ENCODE measurements at regions not wholly inside any gene's neighbourhood (a gene's known extent, or its start where the extent isn't known, plus 50 kb on each side); places are given as distances from the start of the nearest gene placed in this dataset.

- no peak for TF ChIP-seq CBFB (CRISPR knock-in tag; IDR thresholded peaks at IDR 0.05; ENCODE audit: low read depth)
- TF ChIP-seq RORB (CRISPR knock-in tag; IDR thresholded peaks at IDR 0.05), result no peak
- no peak for TF ChIP-seq NFE2L1 (CRISPR knock-in tag; IDR thresholded peaks at IDR 0.05)
- TF ChIP-seq ATF2 (CRISPR knock-in tag; IDR thresholded peaks at IDR 0.05; ENCODE audit: borderline replicate concordance, low read depth), result no peak
- no peak for TF ChIP-seq SOX15 (CRISPR knock-in tag; IDR thresholded peaks at IDR 0.05)
- TF ChIP-seq E2F1 (CRISPR knock-in tag; IDR thresholded peaks at IDR 0.05), result no peak
- no peak for TF ChIP-seq CTCF (IDR thresholded peaks at IDR 0.05)
- TF ChIP-seq USF1 (CRISPR knock-in tag; IDR thresholded peaks at IDR 0.05), result no peak
- no peak for TF ChIP-seq ZNF219 (CRISPR knock-in tag; IDR thresholded peaks at IDR 0.05; ENCODE audit: borderline replicate concordance)
- TF ChIP-seq ETV6 (CRISPR knock-in tag; IDR thresholded peaks at IDR 0.05), result no peak
- no peak for TF ChIP-seq GTF2I (CRISPR knock-in tag; conservative IDR thresholded peaks at IDR 0.05)
- no peak for TF ChIP-seq TCF7 (CRISPR knock-in tag; IDR thresholded peaks at IDR 0.05; ENCODE audit: low read depth)
- no peak for TF ChIP-seq HMGXB4 (CRISPR knock-in tag; IDR thresholded peaks at IDR 0.05)
- no peak for TF ChIP-seq SP1 (CRISPR knock-in tag; conservative IDR thresholded peaks at IDR 0.05)
Measured at GRCh38 chrX:131365766-131366165, 76.7 kb upstream of the IGSF1 start.

All from WTC11 (cell line).